VCaP (cell line): ENCODE measurements at regions not wholly inside any gene's neighbourhood (a gene's known extent, or its start where the extent isn't known, plus 50 kb on each side); places are given as distances from the start of the nearest gene placed in this dataset.

ENCODE experiments used
- H3K27ac ChIP-seq: fragments of 450-650 bp; 2 replicates; pipeline ENCODE4 v1.5.1; 2017
- CTCF ChIP-seq: fragments of 450-650 bp; conservative IDR thresholded peaks from 2 replicates; pipeline ENCODE4 v1.5.1; 2017; ENCODE audit warnings: mild to moderate bottlenecking, moderate library complexity

GRCh38 chr3:174697310-174697709 lies 161.8 kb upstream of the NAALADL2 start:
- TF ChIP-seq CTCF, result no peak
- H3K27ac ChIP-seq, result no peak overlapping the region

GRCh38 chr3:174700736-174701135 lies 158.4 kb upstream of the NAALADL2 start:
- no peak overlapping the region for H3K27ac ChIP-seq
- no peak for TF ChIP-seq CTCF

DNA sequence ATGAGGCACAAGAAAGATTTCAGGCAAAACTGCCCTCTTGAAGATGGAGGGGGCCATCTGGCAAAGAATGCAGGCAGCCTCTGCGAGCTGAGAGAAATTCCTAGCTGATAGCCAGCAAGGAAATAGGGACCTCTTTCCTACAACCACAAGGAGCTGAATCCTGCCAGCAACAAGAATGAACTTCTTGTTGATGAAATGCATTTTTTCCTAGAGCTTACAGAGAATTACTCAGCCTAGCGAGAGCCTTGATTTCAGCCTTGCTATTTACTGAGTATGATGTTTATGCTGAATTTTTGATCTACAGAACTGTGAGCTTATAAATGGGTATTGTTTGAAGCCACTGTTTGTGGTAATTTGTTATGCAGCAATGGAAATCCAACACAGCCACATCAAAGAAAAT lies 148.5 kb upstream of the NAALADL2 start:
- H3K27ac ChIP-seq, result no peak overlapping the region
- no peak for TF ChIP-seq CTCF

DNA sequence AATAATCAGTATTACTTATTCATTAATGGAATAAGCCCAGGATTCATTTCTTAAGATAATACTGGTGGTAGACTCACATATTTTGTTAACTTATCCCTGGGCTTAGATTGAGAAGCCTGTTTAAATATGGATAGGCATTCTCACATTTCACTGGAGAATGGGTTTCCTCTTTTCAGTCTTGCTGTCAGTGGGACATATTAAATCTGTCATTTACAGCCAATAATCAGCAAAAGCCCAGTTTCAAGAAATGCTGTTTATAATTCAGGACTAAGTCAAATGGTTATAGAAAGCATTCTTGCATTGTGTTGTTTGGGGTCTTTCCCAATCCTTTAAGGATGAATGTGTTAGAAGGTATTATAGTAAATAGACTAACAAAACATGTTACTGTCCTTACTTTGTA lies 143.7 kb upstream of the NAALADL2 start:
- no peak for TF ChIP-seq CTCF

GRCh38 chr3:174716956-174717505 lies 142.1 kb upstream of the NAALADL2 start:
- H3K27ac ChIP-seq, result no peak overlapping the region
- no peak for TF ChIP-seq CTCF

More for the DNA sequence above, 143.7 kb upstream of the NAALADL2 start:
- H3K27ac ChIP-seq, result no peak overlapping the region

- H3K27ac ChIP-seq, result no peak overlapping the region
- TF ChIP-seq CTCF, result no peak
Observed at GRCh38 chr3:174720717-174721116, 138.4 kb upstream of the NAALADL2 start.

DNA sequence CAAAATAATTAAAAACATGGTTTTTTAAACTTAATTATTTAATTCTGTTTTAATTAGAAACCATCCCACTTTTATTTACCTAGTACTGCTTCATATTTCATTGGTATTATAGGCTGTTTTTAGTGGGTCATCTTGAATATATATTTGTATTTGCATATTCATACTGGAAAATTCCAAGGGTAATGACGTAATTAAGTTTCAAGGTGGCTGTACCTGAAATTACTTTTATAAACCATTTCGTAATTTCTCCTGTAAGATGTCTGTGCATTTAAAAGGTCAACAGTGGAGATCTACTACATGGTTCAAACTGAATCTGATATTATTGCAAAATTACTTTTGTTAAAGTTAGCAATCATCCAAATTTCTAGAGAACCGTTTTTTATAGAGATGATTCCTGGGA lies 133.8 kb upstream of the NAALADL2 start:
- TF ChIP-seq CTCF, result no peak
- H3K27ac ChIP-seq, result no peak overlapping the region

DNA sequence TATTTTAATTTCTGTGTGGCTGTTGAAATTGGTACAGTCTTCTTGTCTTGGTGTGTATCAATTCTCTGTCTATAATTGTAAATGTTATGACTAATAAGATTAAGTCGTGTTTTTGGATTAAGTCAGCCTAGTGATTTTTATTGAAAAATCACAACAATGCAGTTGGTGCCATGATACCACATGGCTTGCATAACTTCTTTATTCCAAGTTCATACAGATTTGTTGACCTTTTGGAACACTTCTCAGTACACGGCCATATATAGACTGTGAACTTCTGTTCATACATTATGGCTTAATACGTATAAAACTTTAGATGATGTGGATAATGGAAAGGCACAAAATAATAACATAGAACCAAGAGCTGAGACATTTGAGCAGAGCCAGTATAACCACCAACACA lies 121.2 kb upstream of the NAALADL2 start:
- no peak for TF ChIP-seq CTCF
- no peak overlapping the region for H3K27ac ChIP-seq
